ENCODE measurements at regions not wholly inside any gene's neighbourhood (a gene's known extent, or its start where the extent isn't known, plus 50 kb on each side); places are given as distances from the start of the nearest gene placed in this dataset.

DNA sequence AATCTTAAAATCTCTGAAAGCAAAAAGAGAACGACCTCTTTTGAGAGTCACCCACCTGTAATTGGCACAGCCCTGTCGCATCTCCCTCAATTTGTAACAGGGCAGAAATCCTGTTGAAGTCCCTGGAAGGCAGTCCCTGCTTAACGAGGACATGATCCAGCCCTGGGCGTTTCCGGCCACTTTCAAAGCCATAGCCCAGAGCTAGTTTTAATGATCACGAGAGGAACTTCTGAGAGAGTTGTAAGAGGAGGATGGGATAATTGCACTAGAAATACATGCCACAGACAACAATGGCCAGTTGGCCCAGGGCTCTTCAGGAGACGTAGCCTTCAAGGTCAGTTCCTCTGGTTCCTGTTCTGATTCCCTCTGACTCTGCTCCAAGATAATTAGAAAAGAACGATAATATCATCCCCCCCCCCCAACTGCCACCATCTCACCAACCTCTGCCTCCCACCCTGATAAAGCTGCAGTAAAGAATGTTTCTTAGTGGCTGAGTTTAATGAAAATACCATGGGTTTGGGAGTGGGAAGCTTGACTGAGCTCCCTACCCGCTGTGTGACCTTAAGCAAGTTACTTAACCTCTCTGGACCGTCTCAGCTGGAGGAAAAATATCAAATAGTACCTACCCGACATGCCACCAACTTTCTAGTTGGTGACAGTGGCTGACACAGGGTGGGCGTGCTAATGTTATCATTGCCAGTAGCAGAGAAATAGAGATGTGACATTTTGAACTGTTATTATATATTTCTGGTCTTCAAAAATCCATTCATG lies 140.0 kb downstream of the OMA1 start:
- TF ChIP-seq, protein P1, sequence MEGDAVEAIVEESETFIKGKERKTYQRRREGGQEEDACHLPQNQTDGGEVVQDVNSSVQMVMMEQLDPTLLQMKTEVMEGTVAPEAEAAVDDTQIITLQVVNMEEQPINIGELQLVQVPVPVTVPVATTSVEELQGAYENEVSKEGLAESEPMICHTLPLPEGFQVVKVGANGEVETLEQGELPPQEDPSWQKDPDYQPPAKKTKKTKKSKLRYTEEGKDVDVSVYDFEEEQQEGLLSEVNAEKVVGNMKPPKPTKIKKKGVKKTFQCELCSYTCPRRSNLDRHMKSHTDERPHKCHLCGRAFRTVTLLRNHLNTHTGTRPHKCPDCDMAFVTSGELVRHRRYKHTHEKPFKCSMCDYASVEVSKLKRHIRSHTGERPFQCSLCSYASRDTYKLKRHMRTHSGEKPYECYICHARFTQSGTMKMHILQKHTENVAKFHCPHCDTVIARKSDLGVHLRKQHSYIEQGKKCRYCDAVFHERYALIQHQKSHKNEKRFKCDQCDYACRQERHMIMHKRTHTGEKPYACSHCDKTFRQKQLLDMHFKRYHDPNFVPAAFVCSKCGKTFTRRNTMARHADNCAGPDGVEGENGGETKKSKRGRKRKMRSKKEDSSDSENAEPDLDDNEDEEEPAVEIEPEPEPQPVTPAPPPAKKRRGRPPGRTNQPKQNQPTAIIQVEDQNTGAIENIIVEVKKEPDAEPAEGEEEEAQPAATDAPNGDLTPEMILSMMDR (IDR thresholded peaks at IDR 0.05): no peak

DNA sequence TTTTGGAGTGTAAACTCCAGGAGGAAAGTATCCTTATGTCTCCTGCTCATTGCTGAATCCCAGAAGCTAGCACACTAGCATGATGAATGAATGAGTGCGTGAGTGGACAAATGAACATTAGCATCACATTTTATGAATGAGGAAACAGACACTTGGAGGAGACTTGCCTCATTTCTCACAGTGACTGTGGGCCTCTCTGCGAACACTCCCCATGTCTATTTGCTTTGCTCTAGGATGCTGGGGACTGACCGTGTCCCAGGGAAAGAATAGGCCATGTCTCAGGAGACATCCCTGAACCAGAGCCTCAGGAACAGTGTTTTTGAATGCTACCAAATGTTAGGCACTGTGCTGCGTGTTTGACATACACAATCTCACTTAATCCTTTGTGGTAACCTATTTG lies 140.9 kb downstream of the OMA1 start:
- TF ChIP-seq, protein P1 (IDR thresholded peaks at IDR 0.05): no peak

DNA sequence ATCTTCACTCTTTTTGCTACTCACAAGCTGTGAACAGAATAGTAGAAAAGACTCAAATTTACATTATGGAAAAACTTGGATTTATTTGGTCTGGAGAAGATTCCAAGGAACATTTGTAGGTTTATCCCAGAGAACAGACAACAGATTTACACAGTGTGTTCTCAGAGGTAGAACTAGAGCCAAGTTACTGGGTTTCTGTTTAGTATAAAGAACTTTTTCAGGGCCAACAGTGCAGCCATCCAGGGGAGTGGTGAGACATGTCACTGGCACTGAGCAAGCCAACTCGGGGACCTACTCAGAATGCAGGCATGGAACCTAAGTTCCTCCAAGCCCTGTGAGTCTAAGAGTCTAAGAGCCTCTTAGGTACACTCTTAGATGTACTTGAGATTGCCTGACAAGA lies 142.6 kb downstream of the OMA1 start:
- TF ChIP-seq, protein P1 (IDR thresholded peaks at IDR 0.05): no peak

DNA sequence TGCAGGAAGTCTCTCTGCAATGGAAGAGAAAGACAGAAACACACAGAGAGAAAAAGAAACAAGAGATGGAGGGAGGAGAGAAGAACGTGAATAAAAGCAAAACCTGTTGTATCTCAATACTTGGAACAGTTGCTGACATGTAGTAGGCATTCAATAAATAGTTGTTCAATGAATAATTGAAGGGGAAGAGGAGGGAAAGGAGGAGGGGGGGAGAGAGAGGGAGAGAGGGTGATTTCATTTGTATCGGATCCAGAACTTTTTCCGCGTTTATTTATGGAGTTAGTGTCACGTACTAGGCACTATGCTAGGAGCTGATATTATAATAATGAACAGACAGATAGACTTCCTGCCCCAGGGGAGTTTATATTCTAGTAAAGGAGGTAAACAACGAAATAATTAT lies 144.1 kb downstream of the OMA1 start:
- TF ChIP-seq, protein P1 (IDR thresholded peaks at IDR 0.05): no peak

DNA sequence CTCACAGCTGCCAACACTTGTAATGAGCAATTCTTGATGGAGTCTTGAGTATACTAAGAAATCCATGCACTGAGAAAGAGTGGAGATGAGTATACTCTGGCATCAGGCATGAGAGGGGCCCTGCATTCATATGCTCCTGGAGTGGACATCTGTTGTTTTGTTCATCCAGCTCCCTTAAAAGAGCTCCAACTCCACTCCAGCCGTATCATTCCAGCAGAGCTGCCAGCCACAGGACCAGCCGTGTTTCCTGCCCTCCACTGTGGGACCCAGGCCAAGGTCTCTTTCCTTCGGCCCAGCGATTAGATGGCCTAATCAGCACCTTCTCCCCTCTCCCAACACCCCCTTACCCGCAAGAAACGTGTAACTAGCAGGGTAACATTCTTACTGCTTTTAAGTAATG lies 144.5 kb downstream of the OMA1 start:
- TF ChIP-seq, protein P1 (IDR thresholded peaks at IDR 0.05): no peak

DNA sequence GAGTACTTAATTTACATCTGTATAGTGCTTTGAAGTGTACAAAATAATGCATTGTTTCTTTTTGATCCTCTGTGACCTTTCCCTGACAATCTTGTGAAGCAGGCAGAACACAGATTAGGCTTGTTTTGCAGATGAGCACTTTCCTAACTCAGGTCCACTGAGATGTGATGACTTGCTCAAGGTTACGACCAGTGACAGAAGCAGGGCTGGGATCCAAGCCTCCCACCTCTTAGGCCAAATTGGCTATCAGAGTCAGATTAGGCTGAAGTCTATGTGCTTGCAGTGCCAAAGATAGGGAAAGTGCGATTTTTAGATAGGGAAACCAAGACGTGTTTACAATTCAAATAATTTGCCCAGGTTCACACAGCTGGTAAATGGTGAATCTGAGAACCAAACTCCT lies 147.3 kb downstream of the OMA1 start:
- TF ChIP-seq, protein P1 (IDR thresholded peaks at IDR 0.05): no peak

DNA sequence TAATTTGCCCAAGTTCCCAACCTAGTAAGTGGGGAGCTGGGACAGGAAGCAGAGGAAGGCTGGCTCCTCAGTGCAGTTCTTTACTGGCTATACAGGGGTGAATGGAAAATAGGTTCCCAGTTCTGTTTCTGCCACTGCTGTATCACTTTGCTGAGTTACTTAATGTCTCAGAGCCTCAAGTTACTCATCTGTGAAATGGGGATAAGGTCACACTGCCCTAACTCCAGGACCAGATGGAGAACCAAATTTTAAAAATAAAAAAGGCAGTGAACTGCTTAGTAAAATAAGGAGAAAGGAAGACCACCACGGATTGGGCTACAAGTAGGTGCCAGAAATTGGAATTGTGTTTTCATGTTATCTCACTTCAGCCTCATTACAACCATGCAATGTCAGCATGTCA lies 147.8 kb downstream of the OMA1 start:
- TF ChIP-seq, protein P1 (IDR thresholded peaks at IDR 0.05): no peak
